B cell (primary cell): ENCODE measurements at regions not wholly inside any gene's neighbourhood (a gene's known extent, or its start where the extent isn't known, plus 50 kb on each side); places are given as distances from the start of the nearest gene placed in this dataset.

ENCODE experiments used
- ATAC-seq: fragments of 200-7000 bp; cut with Tn5 transposase; one replicate; pipeline ENCODE4 v1.10.0; 2021; ENCODE audit warnings: low read depth, mild to moderate bottlenecking, moderate number of reproducible peaks, moderate library complexity
- CTCF ChIA-PET: fragments of 350-600 bp; sonication (Branson Sonifier 250); formaldehyde crosslinking; loops from one replicate; lab custom pipeline; 2021; ENCODE audit warnings: antibody characterized with exemption, inconsistent platforms; lab: Charles Lee
- POLR2A ChIA-PET: fragments of 350-600 bp; sonication (Branson Sonifier 250); formaldehyde crosslinking; loops from one replicate; lab custom pipeline; 2021; ENCODE audit warnings: antibody characterized with exemption; lab: Charles Lee
- DNase-seq: peaks from one replicate; pipeline ENCODE4 v3.0.0; 2013
- H2AFZ ChIP-seq: 2 replicates; pipeline ENCODE4 v1.6.1; 2012; ENCODE audit warnings: mild to moderate bottlenecking, low read depth, low read length; ENCODE audit not compliant: insufficient read depth, poor library complexity, severe bottlenecking
- H3K27ac ChIP-seq, 2 donors: 1 replicate in 1 of 2; 2 replicates in 1 of 2; pipeline ENCODE4 v1.5.1; 2012 to 2013; ENCODE audit warnings: low read length in 2 of 2, mild to moderate bottlenecking in 2 of 2, moderate library complexity in 1 of 2
- H3K27me3 ChIP-seq, 4 experiments: fragments of 200-600 bp in 1 of 4; sonication (generic) in 1 of 4; replicated peaks in 1 of 4; 1 replicate in 2 of 4; 2 replicates in 2 of 4; pipeline versions ENCODE4 v1.6.1 to v1.7.0; 2013 to 2016; ENCODE audit warnings: low read length in 3 of 4, mild to moderate bottlenecking in 2 of 4, mixed read lengths in 1 of 4, moderate library complexity in 1 of 4; ENCODE audit not compliant: insufficient read depth in 4 of 4, control insufficient read depth in 3 of 4; ENCODE audit errors: control extremely low read depth in 1 of 4
- H3K36me3 ChIP-seq, 2 experiments: replicated peaks in 1 of 2; 1 replicate in 1 of 2; 2 replicates in 1 of 2; pipeline versions ENCODE4 v1.6.1 to v1.7.1; 2013; ENCODE audit warnings: low read length in 1 of 2; ENCODE audit not compliant: insufficient read depth in 2 of 2, control insufficient read depth in 1 of 2; ENCODE audit errors: control extremely low read depth in 1 of 2, extremely low read depth in 1 of 2
- H3K4me1 ChIP-seq, 2 donors: fragments of 200-600 bp in 1 of 2; sonication (generic) in 1 of 2; 1 replicate in 1 of 2; 2 replicates in 1 of 2; pipeline versions ENCODE4 v1.5.1 to v1.6.1; 2013 to 2017; ENCODE audit warnings: low read length in 2 of 2; ENCODE audit not compliant: control insufficient read depth in 2 of 2, insufficient read depth in 2 of 2
- H3K4me2 ChIP-seq: replicated peaks from 2 replicates; pipeline ENCODE3; 2012; ENCODE audit warnings: mild to moderate bottlenecking, low read depth, low read length; ENCODE audit not compliant: poor library complexity, severe bottlenecking
- H3K4me3 ChIP-seq, 5 experiments: fragments of 200-600 bp in 1 of 5; sonication (generic) in 1 of 5; 1 replicate in 3 of 5; 2 replicates in 2 of 5; pipeline versions ENCODE4 v1.5.1 to v1.7.0; 2011 to 2016; ENCODE audit warnings: low read length in 4 of 5, mild to moderate bottlenecking in 4 of 5, low read depth in 2 of 5, control low read depth in 1 of 5, moderate library complexity in 1 of 5; ENCODE audit not compliant: insufficient read depth in 1 of 5; ENCODE audit errors: control extremely low read depth in 1 of 5, extremely low read depth in 1 of 5
- H3K79me2 ChIP-seq: fragments of 200-600 bp; sonication (generic); one replicate; pipeline ENCODE4 v1.6.0; 2016; ENCODE audit warnings: low read length; ENCODE audit not compliant: control insufficient read depth, insufficient read depth
- H3K9ac ChIP-seq: fragments of 200-600 bp; sonication (generic); 2 replicates; pipeline ENCODE4 v1.6.1; 2017; ENCODE audit warnings: mild to moderate bottlenecking, low read length, moderate library complexity
- H3K9me3 ChIP-seq, 3 donors: one replicate each; pipeline versions ENCODE4 v1.6.1 to v1.7.1; 2013; ENCODE audit warnings: low read length in 2 of 3; ENCODE audit not compliant: control insufficient read depth in 2 of 3, insufficient read depth in 1 of 3; ENCODE audit errors: control extremely low read depth in 1 of 3
- H4K20me1 ChIP-seq: 2 replicates; pipeline ENCODE4 v1.6.0; 2012; ENCODE audit warnings: mild to moderate bottlenecking, low read length; ENCODE audit not compliant: insufficient read depth, control insufficient read depth, poor library complexity, severe bottlenecking
- H3K27ac Mint-ChIP-seq: one replicate; pipeline ENCODE4 v1.8.0; 2021; ENCODE audit warnings: mixed read lengths
- H3K27me3 Mint-ChIP-seq: one replicate; pipeline ENCODE4 v1.8.0; 2021; ENCODE audit warnings: mixed read lengths
- H3K4me1 Mint-ChIP-seq: one replicate; pipeline ENCODE4 v1.8.0; 2021; ENCODE audit warnings: mixed read lengths
- H3K4me3 Mint-ChIP-seq: one replicate; pipeline ENCODE4 v1.8.0; 2021; ENCODE audit warnings: mixed read lengths
- H3K9me3 Mint-ChIP-seq: one replicate; pipeline ENCODE4 v1.8.0; 2022; ENCODE audit warnings: mixed read lengths; ENCODE audit not compliant: insufficient read depth
- CTCF ChIP-seq: fragments of 200-600 bp; IDR thresholded peaks from one replicate; pipeline ENCODE4 v1.8.0; 2022; ENCODE audit warnings: antibody characterized with exemption, mild to moderate bottlenecking
- EZH2 ChIP-seq: IDR thresholded peaks from 2 replicates; pipeline ENCODE4 v1.6.1; 2012; ENCODE audit warnings: borderline replicate concordance, low read depth, mild to moderate bottlenecking, moderate library complexity, low read length; ENCODE audit not compliant: insufficient read depth, poor library complexity, severe bottlenecking
- WGBS: methylation state at CpG from one replicate; pipeline ENCODE4 v1.1.5; 2013; ENCODE audit warnings: missing lambda C conversion rate; ENCODE audit not compliant: insufficient coverage; 5-methylcytosine and 5-hydroxymethylcytosine counted together
- intact Hi-C: fragments of 100-400 bp; cut with micrococcal nuclease; formaldehyde crosslinking; loops from one replicate; pipeline ENCODE4 v1.10.0; 2022

- WGBS = 89% methylated on average over 5 of the region's 6 CpGs
- ChIA-PET CTCF (no interaction called here), POLR2A (no interaction called here)
- Histone ChIP-seq H3K27me3 (peaks cover 0 to 2% (median 0%) of the 10 kb centered on the region in 4 experiments), H2AFZ (no peak overlapping the region), H3K4me2 (no peak overlapping the region), H4K20me1 (no peaks in the 10 kb centered on the region), H3K9me3 (no peaks in the 10 kb centered on the region), H3K27ac (no peak overlapping the region), H3K79me2 (no peaks in the 10 kb centered on the region), H3K36me3 (no peaks in the 10 kb centered on the region), H3K9ac (no peak overlapping the region), H3K4me1 (no peaks in the 10 kb centered on the region), H3K4me3 (no peak overlapping the region)
- no peaks in the 10 kb centered on the region for H3K9me3 Mint-ChIP-seq
- ATAC-seq = no peak
- H3K27ac Mint-ChIP-seq = no peak overlapping the region
- peaks cover 12% of the 10 kb centered on the region for H3K27me3 Mint-ChIP-seq
- no peak for TF ChIP-seq CTCF
- TF ChIP-seq EZH2 = no peak
- intact Hi-C loops = no loop called here
- DNase-seq = no peak
- H3K4me1 Mint-ChIP-seq = no peaks in the 10 kb centered on the region
- H3K4me3 Mint-ChIP-seq = no peak overlapping the region
These were observed 421.7 kb downstream of the MCTP2 start for GRCh38 chr15:94653071-94653470.

- Histone ChIP-seq H2AFZ (no peak overlapping the region), H3K36me3 (no peaks in the 10 kb centered on the region), H3K4me2 (no peak overlapping the region), H3K4me1 (no peaks in the 10 kb centered on the region), H3K9ac (no peak overlapping the region), H3K9me3 (no peaks in the 10 kb centered on the region), H3K27me3 (peaks cover 0 to 2% (median 0%) of the 10 kb centered on the region in 4 experiments), H4K20me1 (no peaks in the 10 kb centered on the region), H3K27ac (no peak overlapping the region), H3K79me2 (no peaks in the 10 kb centered on the region), H3K4me3 (no peak overlapping the region)
- H3K27me3 Mint-ChIP-seq = peaks cover 12% of the 10 kb centered on the region
- H3K27ac Mint-ChIP-seq = no peak overlapping the region
- no peak overlapping the region for H3K4me3 Mint-ChIP-seq
- H3K9me3 Mint-ChIP-seq = no peaks in the 10 kb centered on the region
- H3K4me1 Mint-ChIP-seq = no peaks in the 10 kb centered on the region
- TF ChIP-seq CTCF = no peak
- TF ChIP-seq EZH2 = no peak
- CTCF ChIA-PET = interaction anchor here (1.4 kb wide), 1 partner anchor 15 kb away, joined by 3 read pairs; no protein-coding TSS in a partner anchor
- ATAC-seq (no peak), DNase-seq (no peak)
- POLR2A ChIA-PET = no interaction called here
- intact Hi-C loops = no loop called here
- 100% methylated on average over 6 of the region's 8 CpGs for WGBS
These were observed 424.0 kb downstream of the MCTP2 start for GRCh38 chr15:94655249-94655880.
